ENCODE measurements at regions not wholly inside any gene's neighbourhood (a gene's known extent, or its start where the extent isn't known, plus 50 kb on each side); places are given as distances from the start of the nearest gene placed in this dataset.

- DNase-seq, result no peak
These were observed 552.7 kb upstream of the TENM3 start for GRCh38 chr4:181690498-181690897.

GRCh38 chr4:181692965-181693364 is 550.2 kb upstream of the TENM3 start:
- no peak for DNase-seq

GRCh38 chr4:181693517-181693916 is 549.7 kb upstream of the TENM3 start:
- DNase-seq, result no peak

GRCh38 chr4:181698221-181698620 is 545.0 kb upstream of the TENM3 start:
- no peak for DNase-seq

- no peak for DNase-seq
These were observed 542.0 kb upstream of the TENM3 start for GRCh38 chr4:181701214-181701613.

- no peak for DNase-seq
These were observed 541.3 kb upstream of the TENM3 start for GRCh38 chr4:181701894-181702293.

- DNase-seq, result no peak
These were observed 540.2 kb upstream of the TENM3 start for GRCh38 chr4:181702864-181703495.

- DNase-seq, result no peak
These were observed 533.1 kb upstream of the TENM3 start for GRCh38 chr4:181710143-181710542.

- DNase-seq, result no peak
These were observed 531.8 kb upstream of the TENM3 start for GRCh38 chr4:181711387-181711786.

GRCh38 chr4:181728305-181728966 is 514.8 kb upstream of the TENM3 start:
- DNase-seq, result no peak

- DNase-seq, result no peak
These were observed 511.3 kb upstream of the TENM3 start for GRCh38 chr4:181731900-181732299.

- DNase-seq, result no peak
These were observed 505.5 kb upstream of the TENM3 start for GRCh38 chr4:181737744-181738143.

GRCh38 chr4:181739031-181739430 is 504.2 kb upstream of the TENM3 start:
- DNase-seq, result no peak

- no peak for DNase-seq
These were observed 501.7 kb upstream of the TENM3 start for GRCh38 chr4:181741513-181741912.

GRCh38 chr4:181745933-181746625 is 497.1 kb upstream of the TENM3 start:
- DNase-seq, result no peak

GRCh38 chr4:181748581-181748980 is 494.6 kb upstream of the TENM3 start:
- peak; percentile 42 for DNase-seq

- DNase-seq, result no peak
These were observed 490.7 kb upstream of the TENM3 start for GRCh38 chr4:181752516-181752915.

- DNase-seq, result no peak
These were observed 490.0 kb upstream of the TENM3 start for GRCh38 chr4:181753207-181753606.

- no peak for DNase-seq
These were observed 487.4 kb upstream of the TENM3 start for GRCh38 chr4:181755846-181756245.

GRCh38 chr4:181756451-181757095 is 486.6 kb upstream of the TENM3 start:
- DNase-seq, result no peak

GRCh38 chr4:181757098-181757497 is 486.1 kb upstream of the TENM3 start:
- DNase-seq, result no peak

- no peak for DNase-seq
These were observed 485.1 kb upstream of the TENM3 start for GRCh38 chr4:181757910-181758660.

GRCh38 chr4:181760560-181760959 is 482.6 kb upstream of the TENM3 start:
- DNase-seq, result no peak
